Activated T-cell treated with anti-CD3 and anti-CD28 coated beads, Interleukin-2, amount 50 U/mL, for 24 hours (primary cell): ENCODE measurements at regions not wholly inside any gene's neighbourhood (a gene's known extent, or its start where the extent isn't known, plus 50 kb on each side); places are given as distances from the start of the nearest gene placed in this dataset.
"Not testable (repeated sequence)": the region's sequence is repeated elsewhere in the genome, so short reads cannot be mapped to it uniquely, and the experiment has no call there.

Experiments used
- DNase-seq: peaks from one replicate; pipeline ENCODE4 v3.0.0-alpha.2; 2020
- H3K27ac Mint-ChIP-seq: 2 replicates; pipeline ENCODE4 v1.8.0; 2020; ENCODE audit warnings: mild to moderate bottlenecking, mixed read lengths
- H3K27me3 Mint-ChIP-seq: 2 replicates; pipeline ENCODE4 v1.8.0; 2020; ENCODE audit warnings: mixed read lengths
- H3K36me3 Mint-ChIP-seq: 2 replicates; pipeline ENCODE4 v1.8.0; 2020; ENCODE audit warnings: low read depth, mixed read lengths
- H3K4me1 Mint-ChIP-seq: 2 replicates; pipeline ENCODE4 v1.8.0; 2020; ENCODE audit warnings: low read depth, mixed read lengths
- H3K4me3 Mint-ChIP-seq: 2 replicates; pipeline ENCODE4 v1.8.0; 2020; ENCODE audit warnings: mild to moderate bottlenecking, moderate library complexity, mixed read lengths
- H3K9me3 Mint-ChIP-seq: 2 replicates; pipeline ENCODE4 v1.8.0; 2020; ENCODE audit warnings: mixed read lengths

DNA sequence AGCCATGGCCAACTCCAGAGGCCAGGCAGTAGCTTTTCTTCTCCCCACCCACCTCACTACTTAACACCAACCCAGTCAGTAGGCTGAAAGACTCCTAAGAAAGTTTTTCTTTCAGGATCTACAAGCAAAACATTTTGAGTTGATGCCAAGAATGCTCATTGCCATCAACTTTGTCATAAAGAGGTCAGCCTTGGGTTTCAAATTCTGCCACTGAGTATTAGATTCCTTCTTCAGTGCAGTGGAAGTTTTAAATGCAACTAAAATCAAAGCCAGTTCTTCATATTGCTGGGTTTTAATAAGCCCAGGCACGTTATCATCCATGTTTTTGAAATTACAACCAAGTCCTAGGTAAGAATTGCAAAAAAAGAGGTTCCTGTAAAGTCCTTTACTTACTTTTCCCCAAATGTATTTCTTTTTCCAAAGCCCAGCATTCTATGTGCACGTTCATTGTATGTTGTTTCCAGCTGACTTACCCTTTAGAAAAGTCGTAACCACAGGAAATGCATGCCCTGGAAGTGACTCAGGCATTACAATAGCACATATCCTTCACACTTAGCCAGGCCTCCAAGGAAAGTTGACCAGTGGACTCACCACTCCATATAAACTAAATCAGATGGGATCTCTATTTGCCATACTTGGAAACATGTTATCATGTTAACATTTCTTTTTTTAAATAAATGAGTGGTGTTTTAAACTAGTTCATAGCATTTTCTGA is 229.9 kb downstream of the SOX3 start:
- H3K9me3 Mint-ChIP-seq = peaks cover 8% of the 10 kb centered on the region
- no peaks in the 10 kb centered on the region for H3K4me1 Mint-ChIP-seq
- H3K27ac Mint-ChIP-seq = no peak overlapping the region
- DNase-seq = no peak
- H3K27me3 Mint-ChIP-seq = peaks cover 23% of the 10 kb centered on the region
- H3K36me3 Mint-ChIP-seq = no peaks in the 10 kb centered on the region
- H3K4me3 Mint-ChIP-seq = no peak overlapping the region

DNA sequence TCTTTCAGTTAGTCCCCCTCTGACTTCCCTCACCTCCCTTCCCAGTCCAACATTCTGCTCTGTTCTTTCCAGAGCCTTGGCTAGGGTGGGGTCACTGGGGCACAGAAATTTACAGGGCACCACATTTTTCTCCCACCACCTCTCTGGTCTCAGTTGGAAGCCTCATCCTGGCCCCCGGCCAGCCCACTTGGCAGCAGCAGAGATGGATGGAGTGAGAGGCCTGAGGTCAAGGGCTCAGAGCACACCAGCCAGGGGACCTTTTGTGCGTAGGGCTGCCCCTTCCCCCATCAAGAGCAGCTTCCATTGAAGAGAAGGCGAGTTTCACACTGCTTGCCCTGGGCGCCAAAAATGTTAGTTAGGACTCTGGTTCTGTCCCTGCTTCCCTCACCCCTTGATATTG is 230.9 kb downstream of the SOX3 start:
- Mint-ChIP-seq H3K4me3 (no peak overlapping the region), H3K27ac (no peak overlapping the region), H3K4me1 (no peaks in the 10 kb centered on the region), H3K27me3 (peaks cover 21% of the 10 kb centered on the region), H3K9me3 (peaks cover 8% of the 10 kb centered on the region), H3K36me3 (no peaks in the 10 kb centered on the region)
- DNase-seq = no peak

DNA sequence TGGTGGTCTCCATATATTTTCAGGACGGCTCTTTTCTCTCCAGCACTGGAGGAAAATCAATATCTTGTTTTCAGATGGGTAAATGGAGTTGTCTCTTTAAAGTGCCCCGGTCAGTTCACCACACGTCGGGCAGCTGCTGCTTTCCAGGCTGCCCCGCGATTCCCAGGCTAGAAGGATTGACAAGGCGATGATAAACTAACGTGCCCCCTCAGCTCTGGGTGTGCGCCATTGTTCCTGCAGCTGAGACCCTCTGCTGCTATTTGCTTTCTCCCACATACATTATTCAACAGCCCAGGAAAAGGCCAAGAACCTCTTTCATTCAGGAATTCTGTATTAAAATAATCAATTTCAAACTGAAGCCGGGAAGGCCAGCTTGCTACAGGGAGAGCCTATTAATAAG is 254.5 kb downstream of the SOX3 start:
- H3K36me3 Mint-ChIP-seq = no peaks in the 10 kb centered on the region
- H3K27me3 Mint-ChIP-seq = peaks cover 35% of the 10 kb centered on the region
- H3K4me1 Mint-ChIP-seq = no peaks in the 10 kb centered on the region
- no peak overlapping the region for H3K27ac Mint-ChIP-seq
- DNase-seq = no peak
- no peaks in the 10 kb centered on the region for H3K9me3 Mint-ChIP-seq
- no peak overlapping the region for H3K4me3 Mint-ChIP-seq

DNA sequence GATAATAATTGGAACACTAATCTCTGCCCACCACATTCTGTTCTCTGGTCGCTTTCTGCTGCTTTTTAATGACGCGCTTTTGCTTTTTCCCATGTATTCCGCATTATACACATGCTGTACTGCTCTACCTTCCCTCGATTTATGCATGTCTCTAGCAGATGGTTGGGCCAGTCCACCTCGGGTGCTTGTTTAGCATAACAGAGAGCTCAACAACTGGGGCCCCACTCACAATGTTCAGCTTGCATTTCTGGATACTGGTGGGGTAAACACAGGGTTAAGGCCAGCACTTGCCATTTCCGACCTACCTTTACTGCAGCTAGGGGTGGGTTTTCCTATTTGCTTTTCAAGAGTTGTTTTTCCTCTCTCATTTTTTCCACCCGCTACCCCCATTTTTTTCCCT is 255.8 kb downstream of the SOX3 start:
- Mint-ChIP-seq H3K4me1 (no peaks in the 10 kb centered on the region), H3K9me3 (no peaks in the 10 kb centered on the region), H3K4me3 (no peak overlapping the region)

DNA sequence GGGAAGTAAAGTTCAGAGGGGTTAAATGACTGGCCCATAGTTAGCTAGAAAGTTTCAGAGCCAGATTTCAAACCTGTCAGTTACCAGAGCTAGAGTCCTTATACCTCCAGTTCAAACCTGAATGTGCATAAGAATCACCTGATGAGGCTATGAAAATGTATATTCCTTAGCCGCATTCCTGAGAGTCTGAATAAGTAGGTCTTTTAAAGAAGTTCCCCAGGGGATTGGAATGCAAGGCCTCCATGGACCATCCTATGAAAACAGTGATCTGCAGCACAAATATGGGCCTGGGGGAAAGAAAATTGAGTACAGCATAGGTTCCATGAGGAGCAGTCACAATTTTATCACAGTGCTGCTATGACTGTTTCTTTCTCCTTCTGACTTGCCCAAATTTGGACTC is 263.9 kb upstream of the CXorf66 start:
- no peak overlapping the region for H3K27ac Mint-ChIP-seq
- no peaks in the 10 kb centered on the region for H3K4me1 Mint-ChIP-seq
- H3K4me3 Mint-ChIP-seq = no peak overlapping the region
- DNase-seq = no peak
- H3K9me3 Mint-ChIP-seq = peaks cover 3% of the 10 kb centered on the region
- no peaks in the 10 kb centered on the region for H3K36me3 Mint-ChIP-seq
- H3K27me3 Mint-ChIP-seq = peaks cover 6% of the 10 kb centered on the region

More for the DNA sequence above, 255.8 kb downstream of the SOX3 start:
- Mint-ChIP-seq H3K27me3 (peaks cover 42% of the 10 kb centered on the region), H3K27ac (no peak overlapping the region), H3K36me3 (no peaks in the 10 kb centered on the region)
- DNase-seq = no peak

DNA sequence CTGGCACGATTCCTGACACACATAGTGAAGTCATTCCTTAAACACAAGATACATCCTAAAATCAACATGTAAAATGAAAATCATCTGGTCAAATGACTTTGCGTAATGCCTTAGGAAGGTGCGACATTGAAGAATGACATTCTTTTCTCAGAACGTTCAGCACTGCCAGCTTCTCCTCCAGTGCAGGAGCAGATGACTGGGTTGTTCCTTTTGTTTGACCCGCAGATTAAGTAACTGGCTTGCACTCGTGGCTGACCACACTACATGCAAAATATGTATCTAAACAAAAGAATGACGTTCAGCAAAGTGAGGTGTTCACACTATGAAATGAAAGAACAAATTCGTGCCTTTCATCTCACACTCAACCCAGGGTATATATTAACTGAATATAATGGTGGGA is 260.7 kb upstream of the CXorf66 start:
- not testable (repeated sequence) for H3K27ac Mint-ChIP-seq, H3K9me3 Mint-ChIP-seq, H3K36me3 Mint-ChIP-seq, DNase-seq, H3K27me3 Mint-ChIP-seq, H3K4me1 Mint-ChIP-seq, H3K4me3 Mint-ChIP-seq

DNA sequence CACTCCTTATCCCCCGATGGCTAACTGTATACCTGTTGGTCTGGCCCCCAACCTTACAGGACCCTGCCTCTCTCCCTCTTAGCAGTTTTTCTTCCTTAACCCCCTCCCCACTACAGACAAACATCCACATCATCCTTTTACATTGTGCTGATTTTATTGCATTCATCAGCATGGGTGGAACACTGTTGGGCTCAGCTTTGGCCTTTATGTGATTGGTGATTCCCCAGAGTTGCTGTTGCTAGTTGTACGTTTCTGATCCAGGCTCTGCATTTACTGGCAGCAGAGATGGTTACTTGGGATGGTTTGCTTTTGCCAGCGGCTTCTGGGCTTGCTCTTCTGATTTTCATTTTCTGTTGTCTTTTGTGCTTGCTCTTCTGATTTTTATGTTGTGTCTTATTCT is 250.6 kb upstream of the CXorf66 start:
- DNase-seq, H3K4me1 Mint-ChIP-seq, H3K27ac Mint-ChIP-seq, H3K4me3 Mint-ChIP-seq, H3K36me3 Mint-ChIP-seq, H3K9me3 Mint-ChIP-seq, H3K27me3 Mint-ChIP-seq: not testable (repeated sequence)

DNA sequence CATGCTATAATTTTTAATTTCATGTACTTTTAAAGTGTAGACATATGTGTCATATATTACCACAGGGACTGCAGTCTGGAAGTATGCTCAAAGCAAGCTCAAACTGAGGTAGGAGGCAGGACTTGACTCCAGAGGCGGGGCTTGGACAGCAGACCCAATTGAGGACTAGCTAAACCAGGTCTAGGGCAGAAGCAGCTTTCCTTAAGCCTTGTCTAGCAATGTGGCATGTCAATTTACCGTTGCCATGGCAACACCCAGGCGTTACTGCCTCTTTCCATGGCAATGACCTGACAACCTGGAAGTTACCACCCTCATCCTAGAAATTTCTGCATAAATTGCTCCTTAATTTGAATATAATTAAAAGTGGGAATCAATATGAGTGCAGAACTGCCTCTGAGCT is 249.2 kb upstream of the CXorf66 start:
- H3K4me1 Mint-ChIP-seq, H3K27ac Mint-ChIP-seq, DNase-seq, H3K4me3 Mint-ChIP-seq, H3K9me3 Mint-ChIP-seq, H3K36me3 Mint-ChIP-seq: not testable (repeated sequence)
- H3K27me3 Mint-ChIP-seq = peaks cover 11% of the 10 kb centered on the region

DNA sequence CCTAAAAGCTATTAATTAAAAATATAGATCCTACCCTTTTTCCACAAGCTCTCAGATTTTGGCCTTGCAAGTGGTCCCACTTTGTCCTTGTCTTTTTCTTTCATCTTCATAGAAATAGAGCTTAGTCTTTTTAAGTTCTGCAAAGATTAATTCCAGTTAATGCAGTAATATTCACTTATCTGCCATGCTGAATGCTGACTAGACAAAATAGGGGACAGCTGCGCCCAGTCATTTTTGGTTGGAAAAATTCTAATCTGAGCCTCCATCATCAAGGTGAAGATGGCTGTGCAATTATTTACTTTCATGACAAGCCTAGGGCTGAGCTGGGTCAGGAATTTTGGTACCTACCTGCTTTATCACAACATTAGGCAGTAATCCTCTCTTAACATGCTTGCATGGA is 241.3 kb upstream of the CXorf66 start:
- Mint-ChIP-seq H3K4me3 (no peak overlapping the region), H3K4me1 (no peaks in the 10 kb centered on the region), H3K36me3 (no peaks in the 10 kb centered on the region), H3K27me3 (peaks cover 29% of the 10 kb centered on the region), H3K27ac (no peak overlapping the region), H3K9me3 (no peaks in the 10 kb centered on the region)
- DNase-seq = no peak

DNA sequence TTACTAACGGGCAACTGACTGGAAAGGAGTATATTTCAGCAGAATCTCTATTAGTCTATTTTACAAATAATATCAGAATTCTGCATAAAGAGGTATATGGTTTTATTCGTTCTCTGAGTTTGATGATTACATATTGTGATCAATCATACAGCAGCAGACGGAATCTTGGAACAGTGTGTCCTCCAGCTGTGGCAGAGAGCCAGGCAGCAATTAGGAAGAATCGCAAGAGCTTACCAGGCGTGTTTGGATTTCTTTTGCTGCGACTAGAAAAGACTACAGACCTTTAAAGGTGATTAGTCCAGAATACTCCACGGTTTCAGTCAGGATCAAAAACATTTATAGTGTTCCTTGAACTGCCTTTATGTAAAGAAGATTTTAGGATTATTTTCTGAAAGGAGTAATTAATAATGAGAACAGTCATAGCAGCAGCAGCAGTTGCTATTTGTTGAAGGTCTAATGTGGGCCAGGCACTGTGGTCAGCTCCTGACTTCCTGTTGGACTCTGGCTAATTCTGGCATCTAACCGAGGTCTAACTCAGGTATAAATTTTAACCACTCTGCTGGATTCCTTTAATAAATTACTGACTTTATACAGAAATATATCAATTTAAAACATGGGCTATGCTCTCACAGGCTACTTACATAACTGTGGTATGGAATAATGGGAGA is 225.3 kb upstream of the CXorf66 start:
- Mint-ChIP-seq H3K4me3 (no peak overlapping the region), H3K4me1 (no peaks in the 10 kb centered on the region), H3K27me3 (peaks cover 9% of the 10 kb centered on the region), H3K27ac (no peak overlapping the region), H3K9me3 (no peaks in the 10 kb centered on the region), H3K36me3 (no peaks in the 10 kb centered on the region)
- DNase-seq = no peak

DNA sequence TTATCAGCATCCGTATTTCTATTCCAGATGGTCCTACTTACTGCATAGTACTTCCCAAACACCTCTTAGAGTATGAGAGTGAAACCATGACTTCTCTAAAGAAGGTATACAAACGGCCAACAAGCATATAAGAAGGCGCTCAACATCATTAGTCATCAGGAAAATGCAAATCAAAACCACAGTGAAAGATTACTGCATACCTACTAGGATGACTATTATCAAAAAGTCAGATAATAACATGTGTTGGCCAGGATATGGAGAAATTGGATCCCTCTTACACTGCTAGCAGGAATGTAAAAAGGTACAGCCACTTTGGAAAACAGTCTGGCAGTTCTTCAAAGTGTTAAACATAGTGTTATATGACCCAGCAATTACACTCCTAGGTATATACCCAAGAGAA is 215.3 kb upstream of the CXorf66 start:
- DNase-seq = no peak

DNA sequence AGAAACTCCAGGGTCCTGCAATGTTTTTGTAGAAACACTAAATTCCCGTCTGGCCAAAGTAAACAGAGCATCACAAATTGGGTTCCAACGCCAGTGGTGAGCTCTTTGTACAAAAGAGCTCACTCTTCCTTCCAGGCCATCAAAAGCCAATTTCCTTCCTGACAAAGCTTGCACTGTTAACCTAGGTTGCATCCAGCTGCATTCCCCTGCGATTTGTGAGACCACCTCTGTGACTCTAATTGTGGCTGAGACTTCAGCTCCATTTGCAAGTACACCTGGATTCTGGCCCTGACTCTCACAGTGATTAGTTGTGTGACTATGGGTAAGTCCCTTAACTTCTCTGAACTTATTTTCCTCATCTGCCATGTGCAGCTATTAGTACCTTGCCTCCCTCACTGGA is 212.5 kb upstream of the CXorf66 start:
- H3K36me3 Mint-ChIP-seq = no peaks in the 10 kb centered on the region
- H3K9me3 Mint-ChIP-seq = no peaks in the 10 kb centered on the region
- no peak overlapping the region for H3K27ac Mint-ChIP-seq
- DNase-seq = no peak
- H3K4me1 Mint-ChIP-seq = no peaks in the 10 kb centered on the region
- peaks cover 33% of the 10 kb centered on the region for H3K27me3 Mint-ChIP-seq
- H3K4me3 Mint-ChIP-seq = no peak overlapping the region

More for the DNA sequence above, 215.3 kb upstream of the CXorf66 start:
- peaks cover 33% of the 10 kb centered on the region for H3K27me3 Mint-ChIP-seq
- H3K4me3 Mint-ChIP-seq = no peak overlapping the region
- no peak overlapping the region for H3K27ac Mint-ChIP-seq
- no peaks in the 10 kb centered on the region for H3K9me3 Mint-ChIP-seq
- H3K4me1 Mint-ChIP-seq = no peaks in the 10 kb centered on the region
- no peaks in the 10 kb centered on the region for H3K36me3 Mint-ChIP-seq

DNA sequence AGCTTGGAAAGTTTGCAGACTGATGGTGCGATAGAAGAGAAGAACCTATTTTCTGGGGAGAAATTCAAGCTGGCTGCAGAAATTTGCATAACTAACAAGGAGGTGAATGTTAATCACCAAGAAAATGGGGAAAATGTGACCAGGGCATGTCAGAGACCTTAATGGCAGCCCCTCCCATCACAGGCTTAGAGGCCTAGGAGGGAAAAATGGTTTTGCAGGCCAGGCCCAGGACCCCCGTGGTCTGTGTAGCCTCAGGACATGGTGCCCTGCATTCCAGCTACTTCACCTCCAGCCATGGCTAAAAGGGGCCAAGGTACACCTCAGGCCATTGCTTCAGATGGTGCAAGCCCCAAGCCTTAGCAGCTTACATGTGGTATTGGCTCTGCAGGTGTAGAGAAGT is 207.1 kb upstream of the CXorf66 start:
- DNase-seq = no peak
- Mint-ChIP-seq H3K4me3 (no peak overlapping the region), H3K27me3 (peaks cover 21% of the 10 kb centered on the region), H3K9me3 (no peaks in the 10 kb centered on the region), H3K4me1 (no peaks in the 10 kb centered on the region), H3K36me3 (no peaks in the 10 kb centered on the region), H3K27ac (no peak overlapping the region)

DNA sequence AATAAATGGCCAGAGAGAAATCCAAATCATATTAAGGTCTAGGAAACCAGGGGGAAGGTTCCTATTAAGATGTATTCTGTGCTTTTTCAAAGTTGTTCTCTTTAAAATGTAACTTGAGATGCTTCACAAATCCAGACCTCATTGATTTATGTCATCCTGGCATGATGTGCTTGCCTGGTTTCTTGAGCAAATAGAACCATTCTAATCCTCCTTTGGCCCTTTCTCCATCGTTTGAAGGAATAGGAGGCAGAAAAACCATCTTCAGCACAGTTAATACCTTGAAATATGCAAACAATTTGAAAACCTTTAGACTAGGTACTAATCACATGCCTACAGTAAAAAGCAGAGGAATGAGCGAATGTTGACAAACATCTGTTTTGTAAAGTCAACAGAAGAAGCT is 202.2 kb upstream of the CXorf66 start:
- Mint-ChIP-seq H3K4me1 (no peaks in the 10 kb centered on the region), H3K27me3 (peaks cover 16% of the 10 kb centered on the region), H3K9me3 (no peaks in the 10 kb centered on the region), H3K36me3 (no peaks in the 10 kb centered on the region), H3K27ac (no peak overlapping the region), H3K4me3 (no peak overlapping the region)
- DNase-seq = no peak

DNA sequence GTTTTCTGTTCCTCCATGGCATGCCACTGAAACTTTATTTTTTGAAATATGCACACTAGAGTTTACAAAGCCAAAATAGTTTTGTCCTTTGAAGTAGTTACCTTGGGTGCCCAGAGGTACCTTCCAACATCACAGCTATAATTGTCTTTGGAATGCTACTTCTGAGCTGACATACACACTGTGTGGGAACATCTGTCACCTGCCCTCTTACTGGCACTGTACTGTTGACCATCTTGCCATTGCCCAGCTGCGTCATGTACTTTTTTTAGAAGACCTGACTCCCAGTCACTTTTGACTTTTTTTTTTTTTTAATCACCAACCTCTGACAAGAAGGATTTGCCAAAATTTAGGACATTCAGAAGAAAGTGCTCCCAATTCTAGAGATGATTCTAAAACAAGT is 200.5 kb upstream of the CXorf66 start:
- DNase-seq = no peak
- Mint-ChIP-seq H3K27ac (no peak overlapping the region), H3K27me3 (peaks cover 12% of the 10 kb centered on the region), H3K36me3 (no peaks in the 10 kb centered on the region), H3K4me1 (no peaks in the 10 kb centered on the region), H3K9me3 (no peaks in the 10 kb centered on the region), H3K4me3 (no peak overlapping the region)
